ENCODE measurements at regions not wholly inside any gene's neighbourhood (a gene's known extent, or its start where the extent isn't known, plus 50 kb on each side); places are given as distances from the start of the nearest gene placed in this dataset.

DNA sequence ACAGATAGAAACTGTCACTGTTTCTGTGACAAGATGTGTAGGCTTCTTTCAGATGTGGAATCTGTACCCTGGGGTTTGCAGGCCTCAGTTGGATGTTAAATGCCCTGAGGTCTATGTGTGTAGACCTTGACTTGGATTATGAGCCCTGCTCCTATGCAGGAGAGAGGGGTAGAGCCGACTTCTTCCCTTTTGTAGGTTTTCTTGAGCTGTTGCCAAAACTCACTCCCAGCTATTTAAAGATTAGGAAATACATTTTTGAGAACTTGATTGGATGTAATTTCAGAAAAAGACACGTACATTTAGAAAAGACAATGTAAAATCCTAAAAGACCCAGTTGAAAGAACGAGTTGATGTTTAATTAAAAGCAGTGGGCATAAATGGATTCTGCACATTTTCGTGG lies 374.8 kb downstream of the SLC4A3 start:
- ChIA-PET POLR2A (no interaction called here), CTCF (ENCODE audit: low intra/inter-chr PET ratio, low total read pairs) (no interaction called here)
- peaks cover 0 to 25% of the 10 kb centered on the region in 2 experiments; a peak in 2 of 5 replicates for H3K27me3 ChIP-seq (ENCODE audit: control insufficient read depth in 1 of 2, insufficient read depth in 2 of 2, low read length in 2 of 2)
- no peak for TF ChIP-seq HNRNPL (IDR thresholded peaks at IDR 0.05; ENCODE audit: low read depth, low read length)
- TF ChIP-seq, protein P1, sequence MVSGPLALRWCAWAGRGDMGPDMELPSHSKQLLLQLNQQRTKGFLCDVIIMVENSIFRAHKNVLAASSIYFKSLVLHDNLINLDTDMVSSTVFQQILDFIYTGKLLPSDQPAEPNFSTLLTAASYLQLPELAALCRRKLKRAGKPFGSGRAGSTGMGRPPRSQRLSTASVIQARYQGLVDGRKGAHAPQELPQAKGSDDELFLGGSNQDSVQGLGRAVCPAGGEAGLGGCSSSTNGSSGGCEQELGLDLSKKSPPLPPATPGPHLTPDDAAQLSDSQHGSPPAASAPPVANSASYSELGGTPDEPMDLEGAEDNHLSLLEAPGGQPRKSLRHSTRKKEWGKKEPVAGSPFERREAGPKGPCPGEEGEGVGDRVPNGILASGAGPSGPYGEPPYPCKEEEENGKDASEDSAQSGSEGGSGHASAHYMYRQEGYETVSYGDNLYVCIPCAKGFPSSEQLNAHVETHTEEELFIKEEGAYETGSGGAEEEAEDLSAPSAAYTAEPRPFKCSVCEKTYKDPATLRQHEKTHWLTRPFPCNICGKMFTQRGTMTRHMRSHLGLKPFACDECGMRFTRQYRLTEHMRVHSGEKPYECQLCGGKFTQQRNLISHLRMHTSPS (CRISPR knock-in tag; IDR thresholded peaks at IDR 0.05; ENCODE audit: low read depth) = no peak
- no peak for TF ChIP-seq ZNF512 (CRISPR knock-in tag; IDR thresholded peaks at IDR 0.05)
- no peak for TF ChIP-seq IKZF1 (IDR thresholded peaks at IDR 0.05)
- TF ChIP-seq ZNF282 (IDR thresholded peaks at IDR 0.05; ENCODE audit: partially characterized antibody) = no peak
- TF ChIP-seq KLF12 (CRISPR knock-in tag; IDR thresholded peaks at IDR 0.05; ENCODE audit: borderline replicate concordance) = no peak
- no peak for TF ChIP-seq RBAK (CRISPR knock-in tag; IDR thresholded peaks at IDR 0.05)
- TF ChIP-seq, protein P2, sequence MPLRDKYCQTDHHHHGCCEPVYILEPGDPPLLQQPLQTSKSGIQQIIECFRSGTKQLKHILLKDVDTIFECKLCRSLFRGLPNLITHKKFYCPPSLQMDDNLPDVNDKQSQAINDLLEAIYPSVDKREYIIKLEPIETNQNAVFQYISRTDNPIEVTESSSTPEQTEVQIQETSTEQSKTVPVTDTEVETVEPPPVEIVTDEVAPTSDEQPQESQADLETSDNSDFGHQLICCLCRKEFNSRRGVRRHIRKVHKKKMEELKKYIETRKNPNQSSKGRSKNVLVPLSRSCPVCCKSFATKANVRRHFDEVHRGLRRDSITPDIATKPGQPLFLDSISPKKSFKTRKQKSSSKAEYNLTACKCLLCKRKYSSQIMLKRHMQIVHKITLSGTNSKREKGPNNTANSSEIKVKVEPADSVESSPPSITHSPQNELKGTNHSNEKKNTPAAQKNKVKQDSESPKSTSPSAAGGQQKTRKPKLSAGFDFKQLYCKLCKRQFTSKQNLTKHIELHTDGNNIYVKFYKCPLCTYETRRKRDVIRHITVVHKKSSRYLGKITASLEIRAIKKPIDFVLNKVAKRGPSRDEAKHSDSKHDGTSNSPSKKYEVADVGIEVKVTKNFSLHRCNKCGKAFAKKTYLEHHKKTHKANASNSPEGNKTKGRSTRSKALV (CRISPR knock-in tag; IDR thresholded peaks at IDR 0.05) = no peak
- no peak for TF ChIP-seq CC2D1A (CRISPR knock-in tag; IDR thresholded peaks at IDR 0.05)
- H4K20me1 ChIP-seq (ENCODE audit: insufficient read depth, low read length) = no peaks in the 10 kb centered on the region
- H3K4me2 ChIP-seq (ENCODE audit: low read depth, low read length) = no peak overlapping the region
- DNase-seq (ENCODE audit: low spot score) (no peak), FAIRE-seq (no peak), ATAC-seq (no peak)
- whole genome bisulfite sequencing (ENCODE audit: low lambda C conversion rate) = 2% methylated on average over 4 of the region's 4 CpGs
- intact Hi-C loops (cut with micrococcal nuclease; ENCODE audit: unreplicated experiment) = no loop called here
- H2AFZ ChIP-seq (ENCODE audit: low read length) = no peak overlapping the region
- H3K9ac ChIP-seq (ENCODE audit: insufficient read depth, low read depth, low read length) = no peak overlapping the region
- H3K4me3 ChIP-seq (replicated peaks in 1 of 3; ENCODE audit: insufficient read depth in 1 of 3, low read depth in 2 of 3, low read length in 3 of 3) = no peak overlapping the region
- H3K27ac ChIP-seq (ENCODE audit: extremely low read length, insufficient read depth, low read length) = no peak overlapping the region
- H3K79me2 ChIP-seq (ENCODE audit: insufficient read depth, low read length) = no peaks in the 10 kb centered on the region
- H3K36me3 ChIP-seq (replicated peaks in 1 of 2; ENCODE audit: control insufficient read depth in 1 of 2, insufficient read depth in 2 of 2, low read length in 2 of 2) = no peaks in the 10 kb centered on the region
- no peaks in the 10 kb centered on the region for H3K9me3 ChIP-seq (ENCODE audit: low read length)
- in situ Hi-C loops (cut with HindIII; ENCODE audit: extremely low pct_ligation_motif_present, low pct_unique_long_range_greater_than_20kb) = no loop called here
- BruUV-seq (replicated peaks) = no TSS peak
- H3K4me1 ChIP-seq (ENCODE audit: insufficient read depth, low read length) = no peaks in the 10 kb centered on the region
